GM23248 (cell line): ENCODE measurements at regions not wholly inside any gene's neighbourhood (a gene's known extent, or its start where the extent isn't known, plus 50 kb on each side); places are given as distances from the start of the nearest gene placed in this dataset.
A peak's percentile ranks its signal among the peaks of the same experiment; 100 is the strongest.

Source experiments
- DNase-seq: peaks from one replicate; pipeline ENCODE4 v3.0.0-alpha.2; 2015
- H2AFZ ChIP-seq: fragments of 200-600 bp; sonication (generic); 2 replicates; pipeline ENCODE4 v1.6.1; 2016; ENCODE audit warnings: antibody characterized with exemption
- H3F3A ChIP-seq: fragments of 200-600 bp; sonication (generic); 2 replicates; pipeline ENCODE4 v1.6.1; 2016; ENCODE audit warnings: mild to moderate bottlenecking, antibody characterized with exemption, mixed run types; ENCODE audit not compliant: insufficient read depth
- H3K27ac ChIP-seq: fragments of 200-600 bp; sonication (generic); 2 replicates; pipeline ENCODE4 v1.5.1; 2016; ENCODE audit warnings: mild to moderate bottlenecking
- H3K27me3 ChIP-seq: fragments of 200-600 bp; sonication (generic); replicated peaks from 2 replicates; pipeline ENCODE4 v1.6.1; 2016; ENCODE audit warnings: mild to moderate bottlenecking; ENCODE audit not compliant: insufficient read depth
- H3K36me3 ChIP-seq: fragments of 200-600 bp; sonication (generic); 2 replicates; pipeline ENCODE4 v1.6.1; 2016; ENCODE audit warnings: low read depth, mild to moderate bottlenecking
- H3K4me1 ChIP-seq: fragments of 200-600 bp; sonication (generic); 2 replicates; pipeline ENCODE4 v1.6.1; 2016; ENCODE audit warnings: mild to moderate bottlenecking; ENCODE audit not compliant: insufficient read depth
- H3K4me2 ChIP-seq: fragments of 200-600 bp; sonication (generic); one replicate; pipeline ENCODE4 v1.6.1; 2016; ENCODE audit warnings: mild to moderate bottlenecking; ENCODE audit not compliant: unreplicated experiment
- H3K4me3 ChIP-seq: fragments of 200-600 bp; sonication (generic); 2 replicates; pipeline ENCODE4 v1.5.1; 2016; ENCODE audit warnings: mild to moderate bottlenecking
- H3K79me2 ChIP-seq: fragments of 200-600 bp; sonication (generic); 2 replicates; pipeline ENCODE4 v1.6.1; 2016; ENCODE audit warnings: mild to moderate bottlenecking; ENCODE audit not compliant: insufficient read depth
- H3K9ac ChIP-seq: fragments of 200-600 bp; sonication (generic); 2 replicates; pipeline ENCODE4 v1.6.1; 2016; ENCODE audit warnings: mild to moderate bottlenecking
- H3K9me2 ChIP-seq: fragments of 200-600 bp; sonication (generic); 2 replicates; pipeline ENCODE4 v1.6.1; 2016; ENCODE audit warnings: mixed run types, mild to moderate bottlenecking, moderate library complexity; ENCODE audit not compliant: insufficient read depth
- H3K9me3 ChIP-seq: fragments of 200-600 bp; sonication (generic); one replicate; pipeline ENCODE4 v1.6.1; 2017; ENCODE audit warnings: low read depth
- H4K20me1 ChIP-seq: fragments of 200-600 bp; sonication (generic); 2 replicates; pipeline ENCODE4 v1.6.0; 2016; ENCODE audit not compliant: insufficient read depth
- EZH2 ChIP-seq: fragments of 200-600 bp; sonication (generic); IDR thresholded peaks from 2 replicates; pipeline ENCODE4 v1.6.1; 2018; ENCODE audit warnings: antibody characterized with exemption, mild to moderate bottlenecking; ENCODE audit not compliant: insufficient read depth, poor library complexity, severe bottlenecking
- EZH2phosphoT487 ChIP-seq: fragments of 200-600 bp; sonication (generic); IDR thresholded peaks from 2 replicates; pipeline ENCODE4 v1.6.1; 2018; ENCODE audit warnings: antibody characterized with exemption, moderate library complexity, mild to moderate bottlenecking, low read depth; ENCODE audit not compliant: insufficient read depth
- WGBS, 2 experiments: methylation state at CpG; one replicate each; pipeline ENCODE4 v1.1.6; 2015 to 2017; ENCODE audit warnings: low lambda C conversion rate in 2 of 2, low coverage in 1 of 2; ENCODE audit errors: missing lambda C conversion rate in 2 of 2; 5-methylcytosine and 5-hydroxymethylcytosine counted together
- in situ Hi-C: fragments of 300-500 bp; cut with MboI; formaldehyde crosslinking; loops from 2 replicates; pipeline ENCODE4 v1.15.0; 2020

DNA sequence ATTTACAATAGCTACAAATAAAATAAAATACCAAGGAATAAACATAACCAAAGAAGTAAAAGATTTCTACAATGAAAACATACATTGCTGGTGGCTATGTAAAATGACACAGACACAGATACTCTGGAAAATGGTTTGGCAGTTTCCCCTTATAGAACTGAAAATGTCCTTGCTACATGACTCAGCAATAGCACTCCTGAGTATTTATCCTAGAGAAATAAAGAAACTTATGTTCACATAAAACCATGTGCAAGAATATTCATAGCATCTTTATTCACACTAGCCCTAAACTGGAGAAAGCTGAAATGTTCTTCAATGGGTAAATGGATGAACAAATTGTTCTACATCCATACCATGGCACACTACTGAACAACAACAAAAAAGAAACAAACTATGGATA lies 100.2 kb upstream of the RFC3 start:
- in situ Hi-C loops, result loop anchor here (10.0 to 25.0 kb wide), 2 partner anchors 173 to 1130 kb away; partner anchors contain the start of gene PDS5B
- TF ChIP-seq EZH2phosphoT487, result no peak
- no peak for TF ChIP-seq EZH2
- Histone ChIP-seq H3K79me2 (no peaks in the 10 kb centered on the region), H3K27me3 (no peaks in the 10 kb centered on the region), H3K36me3 (no peaks in the 10 kb centered on the region), H3K27ac (no peak overlapping the region), H3K4me1 (peaks cover 19% of the 10 kb centered on the region), H3K4me2 (no peak overlapping the region), H3F3A (peaks cover 24% of the 10 kb centered on the region), H3K4me3 (no peak overlapping the region), H2AFZ (no peak overlapping the region), H3K9me2 (no peaks in the 10 kb centered on the region), H4K20me1 (no peaks in the 10 kb centered on the region), H3K9ac (no peak overlapping the region), H3K9me3 (no peaks in the 10 kb centered on the region)
- DNase-seq, result peak; percentile 12

DNA sequence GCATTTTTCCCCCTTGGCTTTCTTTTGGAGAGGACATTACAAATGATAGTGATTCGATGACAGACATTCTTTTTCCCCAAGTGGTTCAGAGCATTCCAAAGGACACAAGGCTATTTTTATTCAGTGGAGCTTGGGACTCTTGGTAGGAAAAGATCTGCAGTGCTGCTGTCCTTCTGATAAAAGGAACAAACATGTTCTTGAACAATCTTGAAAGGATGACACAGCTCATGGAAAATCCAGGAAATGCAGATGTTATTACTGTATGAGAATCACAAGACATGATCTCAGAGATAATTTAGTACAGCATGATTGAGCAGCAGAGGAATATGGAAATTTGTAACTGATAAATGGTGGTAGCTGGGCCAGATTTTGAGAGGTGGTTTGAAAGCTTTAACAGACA lies 96.2 kb upstream of the RFC3 start:
- Histone ChIP-seq H3F3A (peaks cover 31% of the 10 kb centered on the region), H4K20me1 (no peaks in the 10 kb centered on the region), H3K9me2 (no peaks in the 10 kb centered on the region), H3K9ac (peak overlapping the region; percentile 46), H3K27ac (peak overlapping the region; percentile 72), H3K4me1 (peaks cover 29% of the 10 kb centered on the region), H3K79me2 (no peaks in the 10 kb centered on the region), H3K9me3 (no peaks in the 10 kb centered on the region), H3K4me2 (peak overlapping the region; percentile 74), H3K27me3 (no peaks in the 10 kb centered on the region), H3K36me3 (no peaks in the 10 kb centered on the region), H3K4me3 (peak overlapping the region; percentile 48; the same call in 1 of the 2 replicates), H2AFZ (peak overlapping the region; percentile 71)
- WGBS, 2 experiments, result 0% methylated on average over 1 of the region's 1 CpG
- TF ChIP-seq EZH2phosphoT487, result no peak
- DNase-seq, result peak; percentile 79
- in situ Hi-C loops, result loop anchor here (25.0 kb wide), 1 partner anchor 1134 kb away; the partner anchor contains the start of gene PDS5B

DNA sequence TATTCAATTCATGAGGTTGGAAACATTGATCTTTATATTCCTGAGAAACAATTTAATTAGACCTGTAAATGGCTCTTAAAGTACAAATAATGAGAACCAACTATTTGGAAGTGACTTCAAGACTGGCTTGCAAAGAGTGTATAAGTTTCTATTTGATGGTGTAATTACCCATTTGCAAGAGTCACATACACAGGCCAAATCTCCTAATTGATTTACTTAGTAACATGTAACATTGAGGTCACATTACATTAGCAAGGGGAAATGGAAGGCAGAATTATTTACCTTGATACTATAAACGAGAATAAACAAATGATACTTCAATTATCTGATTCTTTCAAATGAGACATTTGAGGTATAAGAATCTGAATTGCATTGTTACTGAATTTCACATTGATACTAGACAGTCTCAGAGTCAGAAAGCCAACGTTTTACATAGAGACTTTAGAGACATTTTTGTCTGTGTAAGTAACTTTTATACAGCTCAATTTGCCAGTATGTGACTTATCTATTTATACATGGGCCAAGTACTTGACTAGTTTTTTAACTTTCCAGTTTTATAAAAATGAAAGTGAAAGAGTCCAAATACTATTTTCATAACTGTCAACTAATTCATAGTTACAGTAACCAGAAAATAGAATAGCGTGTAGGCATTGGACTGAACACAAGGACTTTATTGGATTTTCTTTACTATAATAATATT lies 95.6 kb upstream of the RFC3 start:
- H3K9me3 ChIP-seq, result no peaks in the 10 kb centered on the region
- H3K27ac ChIP-seq, result peak overlapping the region; percentile 72
- H3F3A ChIP-seq, result peaks cover 37% of the 10 kb centered on the region
- peak overlapping the region; percentile 71 for H2AFZ ChIP-seq
- peak overlapping the region; percentile 74 for H3K4me2 ChIP-seq
- no peaks in the 10 kb centered on the region for H3K79me2 ChIP-seq
- TF ChIP-seq EZH2phosphoT487, result no peak
- no peak for TF ChIP-seq EZH2
- peak overlapping the region; percentile 46 for H3K9ac ChIP-seq
- in situ Hi-C loops, result loop anchor here (25.0 kb wide), 1 partner anchor 1135 kb away; the partner anchor contains the start of gene PDS5B
- H3K4me3 ChIP-seq, result peak overlapping the region; percentile 48
- H3K36me3 ChIP-seq, result no peaks in the 10 kb centered on the region
- no peaks in the 10 kb centered on the region for H4K20me1 ChIP-seq
- H3K9me2 ChIP-seq, result no peaks in the 10 kb centered on the region
- 7 to 13% methylated on average over 3 of the region's 3 CpGs for WGBS, 2 experiments
- H3K4me1 ChIP-seq, result peaks cover 35% of the 10 kb centered on the region
- peak; percentile 41 for DNase-seq
- no peaks in the 10 kb centered on the region for H3K27me3 ChIP-seq

DNA sequence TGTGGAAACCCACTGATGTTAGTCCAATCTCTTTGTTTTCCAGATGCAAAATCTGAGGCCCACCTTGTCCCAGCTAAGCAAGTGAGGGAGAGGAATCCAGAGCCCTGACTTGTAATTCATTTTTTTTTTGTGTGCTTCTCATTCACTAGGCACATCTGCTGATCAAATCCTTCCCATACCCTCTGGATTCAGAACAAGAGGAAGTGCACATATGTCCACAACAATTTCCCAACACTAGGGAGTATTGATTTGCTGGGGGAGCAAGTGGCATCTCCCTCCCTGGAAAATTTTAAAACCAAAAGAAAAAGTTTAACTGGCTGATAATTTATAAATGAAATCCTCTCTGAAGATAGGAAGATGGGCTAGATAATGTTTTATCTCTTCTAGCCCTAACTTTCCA lies 94.6 kb upstream of the RFC3 start:
- H3K27me3 ChIP-seq, result no peaks in the 10 kb centered on the region
- no peaks in the 10 kb centered on the region for H3K36me3 ChIP-seq
- peaks cover 44% of the 10 kb centered on the region for H3F3A ChIP-seq
- H3K9me3 ChIP-seq, result no peaks in the 10 kb centered on the region
- peak overlapping the region; percentile 71 for H2AFZ ChIP-seq
- peak overlapping the region; percentile 74 for H3K4me2 ChIP-seq
- peak; percentile 5 for DNase-seq
- H3K4me1 ChIP-seq, result peaks cover 42% of the 10 kb centered on the region
- no peaks in the 10 kb centered on the region for H3K79me2 ChIP-seq
- H3K4me3 ChIP-seq, result peak overlapping the region; percentile 48
- H3K9me2 ChIP-seq, result no peaks in the 10 kb centered on the region
- no peak for TF ChIP-seq EZH2phosphoT487
- in situ Hi-C loops, result loop anchor here (25.0 kb wide), 1 partner anchor 1136 kb away; the partner anchor contains the start of gene PDS5B
- H4K20me1 ChIP-seq, result no peaks in the 10 kb centered on the region
- peak overlapping the region; percentile 46; the same call in 1 of the 2 replicates for H3K9ac ChIP-seq
- H3K27ac ChIP-seq, result peak overlapping the region; percentile 72
